ENCODE measurements at regions not wholly inside any gene's neighbourhood (a gene's known extent, or its start where the extent isn't known, plus 50 kb on each side); places are given as distances from the start of the nearest gene placed in this dataset.
"Not testable (repeated sequence)": the region's sequence is repeated elsewhere in the genome, so short reads cannot be mapped to it uniquely, and the experiment has no call there.

DNA sequence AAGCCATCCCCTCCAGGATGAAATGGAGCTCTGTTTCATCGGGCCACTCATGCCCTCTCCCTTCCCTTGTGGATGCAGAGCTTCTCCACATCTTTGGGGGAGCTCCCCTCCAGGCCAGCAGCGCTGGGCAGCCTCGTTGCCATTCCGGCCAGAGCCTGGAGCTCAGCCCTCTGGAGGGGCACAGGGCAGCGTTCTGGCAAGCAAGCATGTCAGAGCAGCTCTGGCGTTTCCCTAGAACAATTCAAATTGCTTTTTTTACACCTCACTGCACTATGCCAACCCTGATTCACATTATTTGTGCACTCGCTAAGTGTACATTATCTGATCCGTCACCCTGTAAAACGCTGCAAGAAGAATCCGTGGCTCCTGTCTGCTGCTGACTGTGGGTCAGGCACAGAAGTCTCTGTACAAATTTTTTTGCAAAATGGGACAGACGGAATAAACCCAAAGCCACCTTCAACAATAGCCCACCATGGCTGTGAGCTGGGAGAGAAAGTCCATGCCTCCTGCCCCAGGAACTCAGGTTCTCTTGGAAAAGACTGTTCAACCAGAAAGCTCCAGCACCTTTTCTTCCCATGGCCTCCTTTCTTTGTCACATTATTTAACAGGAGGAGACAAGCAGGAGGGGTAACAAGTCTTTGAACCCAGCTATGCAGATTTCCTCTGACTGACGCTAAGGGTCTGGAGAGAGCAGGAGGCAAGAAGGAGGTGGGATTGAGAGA is 139.5 kb upstream of the CADM1 start:
- no peak for DNase-seq (ENCODE audit: low read depth in 2 of 2)

GRCh38 chr11:115642660-115643059 is 138.4 kb upstream of the CADM1 start:
- no peak for DNase-seq (ENCODE audit: low read depth in 2 of 2)

GRCh38 chr11:115637599-115638241 is 133.5 kb upstream of the CADM1 start:
- DNase-seq (ENCODE audit: low read depth in 2 of 2) = no peak

DNA sequence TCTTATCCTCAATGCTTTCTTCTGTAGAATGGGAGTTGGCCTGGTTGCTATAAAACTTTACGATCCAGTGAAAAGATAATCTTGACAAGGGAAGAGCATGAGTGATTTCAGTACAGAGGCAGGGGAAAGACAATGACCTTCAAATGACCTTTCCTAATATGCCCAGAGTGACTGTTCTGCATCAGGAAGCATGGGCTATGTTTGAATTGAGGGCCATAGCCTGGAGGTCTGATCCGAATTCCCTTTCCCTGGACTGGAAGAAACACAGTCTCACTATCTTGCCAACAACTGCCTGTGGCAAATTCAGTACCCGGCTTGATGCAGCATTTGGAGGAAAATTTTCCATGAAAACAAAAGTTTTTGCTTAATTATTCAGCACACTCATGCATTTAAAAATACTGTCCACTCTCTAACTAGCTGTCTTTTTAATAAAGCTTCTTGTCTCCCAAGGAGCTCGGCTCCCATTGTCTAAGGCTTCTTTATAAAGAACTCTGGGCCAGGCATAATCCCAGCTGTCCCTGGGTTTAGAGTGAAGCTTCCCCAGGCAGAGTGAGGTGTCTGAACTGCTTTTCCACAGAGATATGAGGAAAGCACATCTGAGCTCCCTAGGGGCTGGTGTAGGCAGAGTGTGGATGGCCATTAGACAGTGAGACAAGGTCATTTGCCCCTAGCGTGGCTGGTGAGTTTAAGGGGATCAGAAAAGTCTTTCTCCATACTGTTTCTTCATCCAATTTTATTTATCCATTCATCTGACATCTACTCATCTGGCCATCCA is 132.7 kb upstream of the CADM1 start:
- DNase-seq (ENCODE audit: low read depth in 2 of 2) = no peak

DNA sequence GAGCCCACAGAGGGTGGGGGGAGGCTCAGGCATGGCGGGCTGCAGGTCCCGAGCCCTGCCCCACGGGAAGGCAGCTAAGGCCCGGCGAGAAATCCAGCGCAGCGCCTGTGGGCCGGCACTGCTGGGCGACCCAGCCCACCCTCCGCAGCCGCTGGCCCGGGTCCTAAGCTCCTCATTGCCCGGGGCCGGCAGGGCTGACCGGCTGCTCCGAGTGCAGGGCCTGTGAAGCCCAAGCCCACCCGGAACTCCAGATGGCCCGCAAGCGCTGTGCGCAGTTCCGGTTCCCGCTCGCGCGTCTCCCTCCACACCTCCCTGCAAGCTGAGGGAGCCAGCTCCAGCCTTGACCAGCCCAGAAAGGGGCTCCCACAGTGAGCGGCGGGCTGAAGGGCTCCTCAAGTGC is 129.8 kb upstream of the CADM1 start:
- not testable (repeated sequence) for DNase-seq (ENCODE audit: low read depth in 2 of 2)

GRCh38 chr11:115632061-115632460 is 127.8 kb upstream of the CADM1 start:
- no peak for DNase-seq (ENCODE audit: low read depth in 2 of 2)

DNA sequence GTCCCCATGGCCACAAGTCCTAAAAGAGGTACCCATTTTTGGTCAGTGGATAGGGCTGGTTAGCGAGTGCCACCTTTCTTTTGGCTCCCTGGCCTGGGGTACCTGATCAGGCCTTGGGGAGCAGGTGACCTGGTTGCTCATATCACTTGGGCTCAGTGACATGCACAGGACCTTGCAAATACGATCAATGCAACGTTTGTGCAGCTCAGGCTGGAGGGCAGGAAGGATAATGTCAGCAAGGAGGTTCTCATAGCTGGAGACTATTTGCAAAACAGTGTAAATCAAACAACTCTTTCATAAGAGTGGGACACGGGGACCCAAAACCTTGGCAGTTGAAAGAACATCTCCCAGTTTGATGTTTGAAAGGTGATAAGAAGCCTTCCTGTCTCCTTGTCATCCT is 127.4 kb upstream of the CADM1 start:
- DNase-seq (ENCODE audit: low read depth in 2 of 2) = no peak

DNA sequence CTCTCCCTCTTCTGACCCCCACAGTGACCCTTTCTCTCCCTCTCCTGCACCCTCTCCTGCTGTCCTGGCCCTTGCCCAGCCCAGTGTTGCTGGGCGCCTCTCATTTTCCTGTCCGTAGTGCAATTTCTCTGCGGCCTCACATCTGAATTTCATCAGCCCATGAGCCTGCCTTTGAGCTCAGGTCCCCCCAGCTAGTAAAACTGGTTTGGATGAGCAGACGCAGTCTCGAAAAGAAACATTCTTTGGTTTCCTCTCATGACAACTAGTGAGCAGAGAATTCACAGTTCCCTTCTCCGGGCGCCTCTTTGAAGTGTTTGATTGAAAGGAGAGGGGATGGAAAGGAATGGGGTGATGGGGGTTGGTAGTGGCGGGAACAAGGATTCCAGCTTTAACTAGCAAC is 126.0 kb upstream of the CADM1 start:
- DNase-seq (ENCODE audit: low read depth in 2 of 2) = no peak

- DNase-seq (ENCODE audit: low read depth in 2 of 2) = no peak
These were observed 125.3 kb upstream of the CADM1 start for GRCh38 chr11:115629456-115630015.

DNA sequence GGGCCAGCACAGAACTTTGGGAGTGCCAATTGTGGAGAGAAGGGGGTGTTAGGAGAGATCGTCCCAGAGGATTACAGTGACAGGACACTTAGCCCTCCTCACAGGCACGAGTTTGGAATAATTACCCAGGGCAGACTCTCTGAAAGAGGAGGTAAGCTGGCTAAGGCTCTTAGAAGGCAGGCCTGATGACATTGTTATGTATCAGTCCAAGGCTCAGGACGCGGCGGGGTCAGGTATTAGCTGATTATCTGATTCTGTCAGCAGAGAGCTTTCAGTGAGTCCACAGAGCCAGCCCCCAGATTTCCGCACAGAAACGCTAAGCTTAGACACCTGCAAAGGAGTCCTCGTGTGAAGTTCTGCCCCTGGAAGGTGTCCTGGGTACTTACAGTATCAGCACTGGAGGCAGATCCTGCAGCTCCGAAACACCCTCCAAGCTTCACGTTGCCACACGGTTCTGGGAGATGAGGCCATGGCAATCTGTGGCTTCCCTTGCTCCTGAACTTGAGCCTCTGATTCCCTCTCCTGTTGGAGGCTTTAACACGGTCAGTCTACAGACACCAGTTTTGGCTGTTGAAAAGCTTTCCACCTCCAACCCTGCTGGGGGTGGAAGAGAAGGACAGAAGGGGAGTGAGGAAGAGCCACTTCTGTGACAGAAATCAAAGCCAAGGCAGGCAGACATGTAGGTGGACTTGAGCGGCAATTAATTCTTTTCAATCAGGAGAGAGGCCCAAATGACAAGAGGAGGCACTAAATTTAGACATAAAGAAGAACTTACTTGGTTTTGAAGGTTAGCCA is 123.6 kb upstream of the CADM1 start:
- no peak for DNase-seq (ENCODE audit: low read depth in 2 of 2)

DNA sequence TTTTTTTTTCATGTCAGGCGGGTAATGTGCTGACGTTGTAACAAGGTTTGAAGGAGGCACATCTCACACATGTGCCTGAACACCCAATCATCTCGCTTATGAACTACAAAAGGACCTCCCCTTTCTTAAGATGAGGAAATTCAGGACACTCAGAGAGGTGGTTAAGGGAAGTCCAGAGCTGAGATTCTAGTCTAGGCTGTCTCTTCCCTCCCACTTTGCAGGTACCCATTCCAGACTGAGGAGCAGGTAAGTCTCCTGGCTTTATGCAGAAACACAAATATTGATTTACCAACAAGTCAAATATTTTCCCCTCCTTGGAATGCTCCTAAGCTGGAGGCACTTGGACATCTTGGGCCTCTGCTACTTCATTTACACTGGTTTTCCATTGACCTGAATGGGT is 122.9 kb upstream of the CADM1 start:
- DNase-seq (ENCODE audit: low read depth in 2 of 2) = no peak

- no peak for DNase-seq (ENCODE audit: low read depth in 2 of 2)
These were observed 122.2 kb upstream of the CADM1 start for GRCh38 chr11:115626414-115626813.

DNA sequence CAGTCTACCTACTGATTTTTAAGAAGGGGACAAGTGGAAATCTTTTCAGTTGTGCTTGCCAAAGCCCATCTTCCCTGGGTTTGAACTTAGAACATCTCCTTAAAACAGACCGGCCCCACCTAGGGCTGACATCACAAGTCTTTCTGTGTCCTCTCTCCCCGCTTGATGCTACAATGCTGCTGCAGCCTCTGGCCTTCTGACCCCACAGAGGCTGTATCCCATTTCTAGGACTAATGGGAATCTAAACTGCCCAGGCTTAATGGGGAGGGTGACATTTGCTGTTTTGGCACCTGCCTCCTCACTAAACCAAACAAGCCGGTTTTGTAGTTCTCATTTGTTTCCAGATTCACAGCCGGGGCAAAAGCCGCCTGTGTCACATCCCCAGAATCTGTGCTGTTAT is 121.3 kb upstream of the CADM1 start:
- DNase-seq (ENCODE audit: low read depth in 2 of 2) = no peak

GRCh38 chr11:115624065-115624464 is 119.8 kb upstream of the CADM1 start:
- no peak for DNase-seq (ENCODE audit: low read depth in 2 of 2)

GRCh38 chr11:115623021-115623451 is 118.8 kb upstream of the CADM1 start:
- no peak for DNase-seq (ENCODE audit: low read depth in 2 of 2)

GRCh38 chr11:115618428-115618827 is 114.2 kb upstream of the CADM1 start:
- no peak for DNase-seq (ENCODE audit: low read depth in 2 of 2)

DNA sequence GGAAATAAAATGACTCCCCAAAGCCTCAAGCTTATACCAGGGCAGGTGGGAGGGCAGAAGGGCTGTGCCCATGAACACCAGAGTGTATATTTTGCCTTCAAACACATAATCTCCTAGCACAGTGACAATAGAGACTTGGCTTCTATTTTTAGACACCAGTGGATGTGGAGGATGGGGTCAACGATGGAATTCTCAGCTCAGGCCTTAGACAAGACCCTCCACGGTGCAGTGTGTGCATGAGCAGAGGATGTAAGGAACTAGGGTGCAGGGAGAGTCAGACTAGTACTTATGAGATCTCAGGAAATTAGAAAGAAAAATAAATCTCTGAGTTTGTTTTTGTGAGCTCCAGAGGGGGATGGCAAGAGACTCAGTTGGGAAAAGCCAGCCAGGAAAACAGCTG is 113.6 kb upstream of the CADM1 start:
- DNase-seq (ENCODE audit: low read depth in 2 of 2) = no peak

GRCh38 chr11:115616971-115617370 is 112.8 kb upstream of the CADM1 start:
- no peak for DNase-seq (ENCODE audit: low read depth in 2 of 2)

- no peak for DNase-seq (ENCODE audit: low read depth in 2 of 2)
These were observed 109.9 kb upstream of the CADM1 start for GRCh38 chr11:115613986-115614632.

DNA sequence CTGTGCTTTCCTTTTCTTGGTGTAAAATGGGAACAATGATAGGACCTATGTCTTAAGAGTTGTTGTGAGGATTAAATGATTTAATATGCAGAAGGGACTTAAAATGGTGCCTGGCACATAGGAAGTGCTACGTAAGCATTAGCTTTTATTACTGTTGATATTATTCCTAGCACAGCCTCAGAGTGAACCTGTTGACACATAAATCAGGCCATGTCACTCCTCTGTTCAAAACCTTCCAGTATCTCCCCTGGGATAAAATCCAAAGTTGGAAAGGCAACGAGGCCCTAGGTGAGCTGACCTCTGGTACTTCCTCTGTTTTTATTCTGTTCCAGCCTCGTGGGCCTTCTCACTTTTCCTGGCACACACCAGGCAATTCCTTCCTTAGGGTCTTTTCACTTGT is 108.8 kb upstream of the CADM1 start:
- no peak for DNase-seq (ENCODE audit: low read depth in 2 of 2)

DNA sequence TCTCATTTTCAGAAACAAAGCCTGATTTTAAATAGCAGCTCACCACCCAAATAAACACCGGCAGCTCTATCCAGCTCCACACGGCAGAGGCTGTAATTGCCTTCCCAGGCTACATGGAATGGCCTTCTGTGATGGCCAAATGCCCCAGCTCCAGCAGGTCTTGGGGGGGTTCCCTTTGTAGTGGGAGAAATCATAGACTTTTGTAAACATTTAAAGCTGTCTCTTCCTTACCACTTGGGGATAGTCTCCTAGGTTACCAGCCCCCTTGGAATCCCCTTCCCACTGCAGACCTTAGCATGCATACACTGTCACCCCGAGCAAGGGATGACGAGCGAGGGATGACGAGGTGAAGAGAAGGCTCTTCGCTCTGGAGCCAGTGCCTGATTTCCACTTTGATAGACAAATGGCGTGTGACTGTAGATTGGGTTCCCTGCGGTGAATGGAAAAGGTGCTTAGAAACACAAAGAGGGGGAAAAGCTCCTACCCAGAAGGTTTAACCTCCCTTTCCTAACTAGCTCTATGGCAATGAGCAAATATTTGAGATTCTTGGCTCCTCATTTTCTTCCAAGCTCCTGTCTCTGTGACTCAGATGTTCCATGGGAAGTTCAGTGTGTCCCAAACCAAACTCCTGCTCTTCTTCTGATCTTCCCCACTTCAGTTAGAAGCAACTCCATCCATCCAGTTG is 108.0 kb upstream of the CADM1 start:
- no peak for DNase-seq (ENCODE audit: low read depth in 2 of 2)

Measured in activated CD8-positive, alpha-beta memory T cell treated with anti-CD3 and anti-CD28 coated beads for 4 hours (primary cell).